CD14-positive monocyte (primary cell): ENCODE measurements at regions not wholly inside any gene's neighbourhood (a gene's known extent, or its start where the extent isn't known, plus 50 kb on each side); places are given as distances from the start of the nearest gene placed in this dataset.

Source experiments
- DNase-seq, 3 donors: peaks; one replicate each; pipeline ENCODE4 v3.0.0-alpha.2; 2011 to 2022
- H2AFZ ChIP-seq: 2 replicates; pipeline ENCODE4 v1.6.0; 2012; ENCODE audit warnings: mild to moderate bottlenecking, low read depth, low read length, inconsistent platforms; ENCODE audit not compliant: insufficient read depth, poor library complexity, severe bottlenecking
- H3K27ac ChIP-seq, 2 donors: 1 replicate in 1 of 2; 2 replicates in 1 of 2; pipeline ENCODE4 v1.5.1; 2012 to 2013; ENCODE audit warnings: low read length in 2 of 2, control low read depth in 1 of 2, inconsistent platforms in 1 of 2, low read depth in 1 of 2, mild to moderate bottlenecking in 1 of 2
- H3K27me3 ChIP-seq, 2 donors: one replicate each; pipeline versions ENCODE4 v1.6.0 to v1.6.1; 2011 to 2013; ENCODE audit warnings: low read length in 2 of 2; ENCODE audit not compliant: control insufficient read depth in 2 of 2, insufficient read depth in 2 of 2
- H3K36me3 ChIP-seq, 2 donors: replicated peaks in 1 of 2; 1 replicate in 1 of 2; 2 replicates in 1 of 2; pipeline versions ENCODE4 v1.5.1 to v1.6.1; 2012 to 2013; ENCODE audit warnings: low read length in 2 of 2, control low read depth in 1 of 2, inconsistent platforms in 1 of 2, mild to moderate bottlenecking in 1 of 2; ENCODE audit not compliant: insufficient read depth in 2 of 2, control insufficient read depth in 1 of 2
- H3K4me1 ChIP-seq, 2 donors: 1 replicate in 1 of 2; 2 replicates in 1 of 2; pipeline versions ENCODE4 v1.5.1 to v1.6.1; 2012 to 2013; ENCODE audit warnings: low read length in 2 of 2, control low read depth in 1 of 2, inconsistent platforms in 1 of 2, mild to moderate bottlenecking in 1 of 2, moderate library complexity in 1 of 2; ENCODE audit not compliant: insufficient read depth in 2 of 2, control insufficient read depth in 1 of 2
- H3K4me2 ChIP-seq: replicated peaks from 2 replicates; pipeline ENCODE3; 2012; ENCODE audit warnings: low read length, moderate library complexity, mild to moderate bottlenecking; ENCODE audit not compliant: poor library complexity, severe bottlenecking; ENCODE audit errors: extremely low read depth
- H3K4me3 ChIP-seq, 3 experiments: fragments of 200-600 bp in 1 of 3; sonication (generic) in 1 of 3; replicated peaks in 1 of 3; 1 replicate in 2 of 3; 2 replicates in 1 of 3; pipeline ENCODE4 v1.5.1; 2011 to 2013; ENCODE audit warnings: low read length in 3 of 3, mild to moderate bottlenecking in 3 of 3, control low read depth in 2 of 3, low read depth in 2 of 3, inconsistent platforms in 1 of 3, moderate library complexity in 1 of 3
- H3K79me2 ChIP-seq: 2 replicates; pipeline ENCODE4 v1.6.0; 2012; ENCODE audit warnings: mild to moderate bottlenecking, control low read depth, inconsistent platforms, low read length, moderate library complexity; ENCODE audit not compliant: insufficient read depth
- H3K9ac ChIP-seq: 2 replicates; pipeline ENCODE4 v1.6.0; 2017; ENCODE audit warnings: low read length, mild to moderate bottlenecking; ENCODE audit not compliant: insufficient read depth, poor library complexity, severe bottlenecking
- H3K9me3 ChIP-seq, 2 donors: replicated peaks in 1 of 2; 1 replicate in 1 of 2; 2 replicates in 1 of 2; pipeline versions ENCODE4 v1.5.1 to v1.6.1; 2012 to 2013; ENCODE audit warnings: low read length in 2 of 2, control low read depth in 1 of 2; ENCODE audit not compliant: control insufficient read depth in 1 of 2, insufficient read depth in 1 of 2
- H4K20me1 ChIP-seq: 2 replicates; pipeline ENCODE4 v1.6.0; 2012; ENCODE audit warnings: mild to moderate bottlenecking, low read length, control low read depth, moderate library complexity; ENCODE audit not compliant: insufficient read depth
- H3K27ac Mint-ChIP-seq, 7 donors: one replicate each; pipeline ENCODE4 v1.8.0; 2020; ENCODE audit warnings: mild to moderate bottlenecking in 7 of 7, mixed read lengths in 7 of 7, moderate library complexity in 6 of 7, inconsistent platforms in 2 of 7
- H3K27me3 Mint-ChIP-seq, 3 donors: one replicate each; pipeline ENCODE4 v1.8.0; 2021 to 2022; ENCODE audit warnings: low read depth in 3 of 3, mild to moderate bottlenecking in 3 of 3, mixed read lengths in 3 of 3, moderate library complexity in 3 of 3, inconsistent platforms in 1 of 3
- H3K36me3 Mint-ChIP-seq, 2 donors: one replicate each; pipeline ENCODE4 v1.8.0; 2020; ENCODE audit warnings: mixed read lengths in 2 of 2, inconsistent platforms in 1 of 2, mild to moderate bottlenecking in 1 of 2
- H3K4me1 Mint-ChIP-seq: one replicate; pipeline ENCODE4 v1.8.0; 2020; ENCODE audit warnings: mild to moderate bottlenecking, mixed read lengths
- H3K4me3 Mint-ChIP-seq, 2 donors: one replicate each; pipeline ENCODE4 v1.8.0; 2020; ENCODE audit warnings: mild to moderate bottlenecking in 2 of 2, mixed read lengths in 2 of 2, moderate library complexity in 1 of 2
- H3K9me3 Mint-ChIP-seq, 7 donors: one replicate each; pipeline ENCODE4 v1.8.0; 2020 to 2022; ENCODE audit warnings: mixed read lengths in 7 of 7, mild to moderate bottlenecking in 6 of 7, moderate library complexity in 6 of 7, inconsistent platforms in 2 of 7
- WGBS: methylation state at CpG from one replicate; pipeline ENCODE4 v1.1.5; 2013; ENCODE audit warnings: missing lambda C conversion rate; ENCODE audit not compliant: insufficient coverage; 5-methylcytosine and 5-hydroxymethylcytosine counted together
- intact Hi-C, 2 donors: fragments of 100-400 bp; cut with micrococcal nuclease; formaldehyde crosslinking; loops; one replicate each; pipeline versions ENCODE4 v1.15.0 to v1.15.1; 2023
- TF ChIP-seq, protein P1 (sequence below): fragments of 200-600 bp; IDR thresholded peaks from one replicate; pipeline ENCODE4 v1.8.0; 2022; ENCODE audit warnings: antibody characterized with exemption, mild to moderate bottlenecking

DNA sequence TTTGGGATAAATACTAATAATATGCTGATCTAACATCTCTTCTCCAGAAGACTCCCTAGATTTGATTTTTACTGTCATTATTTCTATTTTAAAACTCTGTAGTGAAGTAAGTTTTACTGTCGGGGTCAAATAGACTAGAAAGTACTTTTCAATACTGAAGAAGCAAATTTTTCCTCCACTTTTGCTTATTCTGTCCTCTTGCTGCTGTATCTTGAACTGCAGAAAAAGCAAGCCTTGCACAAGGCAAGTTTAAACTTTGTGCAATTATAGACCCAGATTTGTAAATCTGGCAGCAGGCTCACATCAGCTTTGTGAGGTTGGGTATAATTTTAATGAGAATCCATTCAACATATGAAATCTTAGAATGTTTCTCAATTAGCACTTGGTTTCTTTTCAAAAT lies 151.1 kb upstream of the ETS2 start:
- peaks cover 4 to 13% (median 6%) of the 10 kb centered on the region in 3 donors for H3K27me3 Mint-ChIP-seq
- intact Hi-C loops = no loop called here
- H3K4me3 ChIP-seq = no peak overlapping the region
- TF ChIP-seq, protein P1, sequence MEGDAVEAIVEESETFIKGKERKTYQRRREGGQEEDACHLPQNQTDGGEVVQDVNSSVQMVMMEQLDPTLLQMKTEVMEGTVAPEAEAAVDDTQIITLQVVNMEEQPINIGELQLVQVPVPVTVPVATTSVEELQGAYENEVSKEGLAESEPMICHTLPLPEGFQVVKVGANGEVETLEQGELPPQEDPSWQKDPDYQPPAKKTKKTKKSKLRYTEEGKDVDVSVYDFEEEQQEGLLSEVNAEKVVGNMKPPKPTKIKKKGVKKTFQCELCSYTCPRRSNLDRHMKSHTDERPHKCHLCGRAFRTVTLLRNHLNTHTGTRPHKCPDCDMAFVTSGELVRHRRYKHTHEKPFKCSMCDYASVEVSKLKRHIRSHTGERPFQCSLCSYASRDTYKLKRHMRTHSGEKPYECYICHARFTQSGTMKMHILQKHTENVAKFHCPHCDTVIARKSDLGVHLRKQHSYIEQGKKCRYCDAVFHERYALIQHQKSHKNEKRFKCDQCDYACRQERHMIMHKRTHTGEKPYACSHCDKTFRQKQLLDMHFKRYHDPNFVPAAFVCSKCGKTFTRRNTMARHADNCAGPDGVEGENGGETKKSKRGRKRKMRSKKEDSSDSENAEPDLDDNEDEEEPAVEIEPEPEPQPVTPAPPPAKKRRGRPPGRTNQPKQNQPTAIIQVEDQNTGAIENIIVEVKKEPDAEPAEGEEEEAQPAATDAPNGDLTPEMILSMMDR = no peak
- no peak overlapping the region for H3K27ac ChIP-seq
- no peaks in the 10 kb centered on the region for H3K36me3 ChIP-seq
- no peak overlapping the region for H3K4me3 Mint-ChIP-seq
- H3K4me2 ChIP-seq = no peak overlapping the region
- no peaks in the 10 kb centered on the region for H3K4me1 Mint-ChIP-seq
- no peak overlapping the region for H3K9ac ChIP-seq
- H3K27ac Mint-ChIP-seq = no peak overlapping the region
- no peaks in the 10 kb centered on the region for H3K79me2 ChIP-seq
- H3K9me3 Mint-ChIP-seq = peaks cover 0 to 3% (median 0%) of the 10 kb centered on the region in 7 donors
- H2AFZ ChIP-seq = no peak overlapping the region
- H3K9me3 ChIP-seq = no peaks in the 10 kb centered on the region
- peaks cover 0 to under 1% of the 10 kb centered on the region in 2 donors for H3K4me1 ChIP-seq
- WGBS = no CpG with 5 or more reads among the region's 1 CpG
- no peak for DNase-seq
- H4K20me1 ChIP-seq = no peaks in the 10 kb centered on the region
- H3K36me3 Mint-ChIP-seq = no peaks in the 10 kb centered on the region
- H3K27me3 ChIP-seq = peaks cover 6 to 7% of the 10 kb centered on the region in 2 donors

DNA sequence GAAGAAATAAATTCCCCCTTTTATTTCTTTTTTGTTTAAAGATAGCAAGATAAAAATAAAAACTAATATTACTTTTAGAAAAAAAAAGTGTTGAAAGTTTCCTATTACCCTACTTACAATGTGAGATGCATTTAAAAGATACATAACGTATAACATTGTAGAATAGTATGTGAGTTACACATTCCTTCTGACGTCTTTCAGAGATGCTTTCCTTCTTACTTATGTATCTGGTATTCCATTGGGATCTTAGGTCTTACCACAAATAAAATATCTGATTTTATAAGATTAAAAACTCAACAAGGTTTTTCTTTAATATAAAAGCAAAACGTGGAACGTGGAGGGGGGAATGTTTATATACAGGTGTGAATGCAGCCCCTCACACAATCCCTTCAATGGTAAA lies 147.2 kb upstream of the ETS2 start:
- Histone ChIP-seq H3K27me3 (peaks cover 27 to 33% of the 10 kb centered on the region in 2 donors), H3K36me3 (no peaks in the 10 kb centered on the region)

More for the DNA sequence above, 147.2 kb upstream of the ETS2 start:
- H2AFZ ChIP-seq = no peak overlapping the region
- H3K9me3 Mint-ChIP-seq = peaks cover 0 to 11% (median 0%) of the 10 kb centered on the region in 7 donors
- H4K20me1 ChIP-seq = no peaks in the 10 kb centered on the region
- H3K4me1 ChIP-seq = peaks cover 14 to 23% of the 10 kb centered on the region in 2 donors
- no peaks in the 10 kb centered on the region for H3K9me3 ChIP-seq
- no peak overlapping the region for H3K9ac ChIP-seq
- TF ChIP-seq, protein P1 = no peak
- H3K27ac ChIP-seq = no peak overlapping the region
- H3K4me3 Mint-ChIP-seq = no peak overlapping the region
- H3K4me1 Mint-ChIP-seq = peaks cover 11% of the 10 kb centered on the region
- H3K4me2 ChIP-seq = no peak overlapping the region
- H3K27ac Mint-ChIP-seq = no peak overlapping the region
- intact Hi-C loops = no loop called here
- H3K36me3 Mint-ChIP-seq = peaks cover 0 to 3% of the 10 kb centered on the region in 2 donors
- no peak for DNase-seq
- H3K4me3 ChIP-seq = no peak overlapping the region
- H3K79me2 ChIP-seq = no peaks in the 10 kb centered on the region
- peaks cover 17 to 37% (median 35%) of the 10 kb centered on the region in 3 donors for H3K27me3 Mint-ChIP-seq
- no CpG with 5 or more reads among the region's 4 CpGs for WGBS
